Effector CD8-positive, alpha-beta T cell (primary cell): ENCODE measurements at regions not wholly inside any gene's neighbourhood (a gene's known extent, or its start where the extent isn't known, plus 50 kb on each side); places are given as distances from the start of the nearest gene placed in this dataset.

Experiments used
- DNase-seq: peaks from one replicate; lab custom pipeline; 2025; lab: John Stamatoyannopoulos, UW

DNA sequence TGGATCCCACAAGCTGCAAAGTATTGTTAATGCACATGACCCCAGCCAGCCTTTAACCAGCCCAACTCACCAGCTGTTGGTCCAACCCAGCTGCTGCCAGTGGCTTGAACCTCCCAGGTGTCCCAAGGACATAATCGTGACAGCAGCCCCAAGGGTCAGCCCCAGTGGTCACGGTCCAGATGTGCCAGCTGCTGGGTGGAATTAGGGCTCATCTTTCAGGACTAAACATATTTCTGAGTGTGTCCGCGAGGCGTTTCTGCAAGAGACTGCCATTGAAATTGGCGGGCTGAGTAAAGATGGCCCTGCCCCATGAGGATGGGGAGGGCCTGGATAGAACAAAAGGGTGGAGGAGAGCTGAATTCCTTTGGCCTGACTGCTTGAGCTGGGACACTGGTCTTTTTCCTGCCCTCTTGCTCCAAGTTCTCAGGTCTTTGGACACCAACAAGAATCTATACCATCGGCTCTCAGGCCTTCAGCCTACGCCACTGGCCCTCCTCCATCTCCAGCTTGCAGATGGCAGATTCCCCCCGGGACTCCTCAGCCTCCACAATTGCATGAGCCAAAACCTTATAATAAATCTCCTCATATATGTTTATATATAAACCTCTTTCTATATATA is 240.2 kb downstream of the MN1 start:
- no peak for DNase-seq

DNA sequence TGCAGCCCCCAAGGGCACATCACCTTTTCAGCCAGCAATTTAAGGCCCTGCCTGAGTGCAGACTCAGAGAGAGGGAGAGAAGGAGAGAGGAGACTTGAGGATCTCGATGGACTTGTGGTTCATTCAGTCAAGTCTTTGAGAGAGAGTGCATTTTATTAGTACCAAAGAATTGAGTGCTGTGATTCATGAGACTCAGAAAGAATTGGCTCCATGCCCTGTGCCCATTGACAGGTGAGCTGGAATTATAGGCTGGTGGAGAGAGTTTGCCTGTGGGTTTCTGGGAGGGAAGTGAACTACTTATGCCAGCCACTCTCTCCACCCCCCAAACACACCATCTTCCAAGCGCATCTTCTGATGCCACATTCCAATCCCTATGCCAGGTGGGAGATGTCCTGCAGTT is 236.8 kb downstream of the MN1 start:
- DNase-seq = no peak

DNA sequence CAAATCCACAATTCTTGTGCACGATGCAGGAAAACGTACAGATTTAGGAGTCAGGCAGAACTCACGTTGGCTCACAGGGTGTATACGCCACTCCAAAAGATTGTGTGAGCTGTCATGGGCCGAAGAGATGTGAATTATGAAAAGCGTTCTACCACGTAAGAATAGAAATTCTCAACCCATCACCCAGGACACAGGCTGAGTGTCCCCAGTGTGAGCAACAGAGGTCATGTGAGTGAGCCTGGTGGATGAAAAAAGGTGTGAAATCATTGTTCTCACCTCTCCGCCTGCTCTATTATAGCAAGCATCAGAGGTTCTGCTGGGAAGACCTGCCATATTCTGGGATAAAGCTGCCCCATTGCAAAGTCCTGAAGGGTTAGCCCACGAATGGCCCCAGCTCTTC is 235.0 kb downstream of the MN1 start:
- no peak for DNase-seq

DNA sequence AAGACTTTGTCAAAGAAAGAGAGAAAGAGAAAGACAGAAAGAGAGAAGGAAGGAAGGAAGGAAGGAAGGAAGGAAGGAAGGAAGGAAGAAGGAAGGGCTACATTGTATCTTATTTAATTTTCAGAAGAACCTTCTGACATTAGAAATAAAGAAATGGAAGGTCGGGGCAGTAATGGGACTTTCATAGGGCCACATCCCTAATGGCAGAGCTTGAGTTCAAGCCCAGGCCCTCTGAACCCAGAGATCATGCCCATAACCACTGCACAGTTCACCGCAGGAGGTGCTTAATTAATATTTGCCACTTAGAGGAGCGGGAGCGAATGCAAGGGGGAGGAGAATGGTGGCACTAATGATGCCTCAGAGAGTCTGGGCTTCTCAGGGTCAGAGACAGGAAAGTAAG is 233.3 kb downstream of the MN1 start:
- no peak for DNase-seq

DNA sequence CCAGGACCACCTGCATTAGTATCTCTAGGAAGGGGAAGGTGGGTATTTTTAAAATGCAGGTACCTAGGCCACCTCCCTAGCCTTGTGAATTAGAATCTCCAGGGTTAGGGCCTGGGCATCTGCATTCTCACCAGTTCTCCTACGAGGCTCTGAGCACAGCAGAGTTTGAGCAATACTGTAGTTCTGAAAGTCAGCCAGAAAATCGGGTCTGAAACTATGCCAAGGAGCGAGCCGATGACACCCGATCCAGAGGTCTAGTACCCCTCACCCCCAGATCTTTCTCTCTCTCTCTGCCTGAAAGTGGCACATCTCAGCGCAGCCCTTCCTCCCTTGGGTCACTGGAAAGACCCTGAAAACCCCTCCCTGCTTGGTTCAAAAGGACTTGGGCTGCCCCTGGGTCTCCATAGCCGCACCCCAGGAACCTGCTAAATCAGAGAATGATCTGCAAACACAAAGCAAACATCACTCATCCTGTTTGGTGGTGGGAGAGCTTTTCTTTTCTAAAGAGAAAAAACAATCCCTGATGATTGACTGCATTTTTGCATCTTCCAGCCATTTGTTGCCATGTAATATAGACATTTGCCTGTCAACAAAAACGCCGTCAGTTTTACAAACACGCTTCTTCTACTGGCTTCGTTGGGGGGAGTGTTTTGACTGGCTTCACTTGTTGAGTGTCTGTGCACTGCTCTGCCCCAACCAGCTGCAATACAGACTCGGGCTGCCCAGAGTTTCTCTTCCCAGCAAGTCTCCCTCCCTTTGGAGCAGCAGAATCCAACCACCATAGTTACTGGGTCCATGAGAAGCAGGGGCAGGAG is 229.9 kb downstream of the MN1 start:
- no peak for DNase-seq

DNA sequence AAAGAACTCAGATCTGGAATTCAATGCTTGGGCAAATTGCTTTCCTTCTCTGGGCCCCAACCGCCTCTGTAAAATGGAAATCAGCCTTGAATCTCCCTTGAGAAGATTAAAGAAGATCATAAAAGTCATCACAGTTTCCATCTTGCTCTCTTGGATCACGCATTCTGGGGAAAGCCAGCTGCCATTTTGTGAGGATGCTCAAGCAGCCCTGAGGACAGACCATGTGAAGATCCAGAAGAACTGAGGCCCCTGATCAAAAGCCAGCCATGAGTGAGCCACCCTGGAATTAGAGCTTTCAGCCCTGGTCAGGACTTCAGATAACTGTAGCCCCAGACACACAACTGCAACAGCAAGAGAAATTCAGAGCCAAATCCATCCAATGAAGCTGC is 229.3 kb downstream of the MN1 start:
- DNase-seq = no peak

DNA sequence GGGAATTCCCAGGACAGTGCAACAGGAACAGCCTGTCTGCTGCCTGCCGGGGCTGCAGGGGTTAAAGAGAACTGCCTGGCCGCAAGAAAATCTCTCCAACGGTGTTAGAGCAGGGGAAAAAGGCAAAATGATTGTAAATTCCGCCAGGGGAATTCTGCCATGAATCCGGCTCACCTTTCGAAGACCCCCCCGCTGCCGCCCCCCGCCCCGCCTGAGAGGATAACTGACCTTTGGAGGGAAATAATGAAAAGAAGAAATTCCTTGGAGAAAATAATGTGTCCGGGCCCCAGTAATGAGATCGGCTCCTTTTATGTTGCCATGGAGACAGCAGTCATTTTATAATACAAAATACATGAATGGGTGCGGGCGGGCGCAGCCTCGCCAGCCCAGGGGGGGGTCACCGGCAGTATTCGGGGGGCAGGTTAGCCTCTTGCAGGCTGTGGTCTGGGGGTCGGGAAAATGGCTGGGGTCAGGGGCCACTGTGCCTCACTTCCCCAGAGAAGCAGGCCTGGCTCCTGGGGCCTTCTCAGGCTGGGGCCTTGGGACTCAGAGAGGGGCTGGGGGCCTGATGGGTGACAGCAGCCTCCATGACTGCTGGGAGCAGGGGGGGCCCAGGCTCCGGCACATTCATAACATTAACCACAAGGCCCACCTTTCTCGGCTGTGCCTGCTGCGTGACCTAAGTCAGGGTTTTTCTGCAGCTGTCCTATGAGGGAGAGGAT is 228.1 kb downstream of the MN1 start:
- no peak for DNase-seq

DNA sequence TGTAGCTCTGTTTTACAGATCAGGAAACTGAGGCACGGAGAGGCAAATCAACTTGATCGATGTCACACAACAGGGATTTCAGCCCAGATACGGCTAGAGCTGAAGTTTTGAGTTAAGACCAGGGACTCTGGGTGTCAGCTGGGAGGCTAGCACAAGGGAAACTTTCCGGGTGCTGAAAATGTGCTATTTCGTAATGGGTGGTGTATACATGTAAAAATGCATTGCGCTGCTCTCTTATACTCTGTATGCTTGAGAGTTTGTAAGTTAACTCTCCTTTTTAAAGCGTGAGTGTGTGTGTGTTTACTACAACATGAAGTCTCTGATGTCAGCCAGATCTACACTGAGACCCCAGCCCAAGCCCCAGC is 227.6 kb downstream of the MN1 start:
- DNase-seq = no peak

DNA sequence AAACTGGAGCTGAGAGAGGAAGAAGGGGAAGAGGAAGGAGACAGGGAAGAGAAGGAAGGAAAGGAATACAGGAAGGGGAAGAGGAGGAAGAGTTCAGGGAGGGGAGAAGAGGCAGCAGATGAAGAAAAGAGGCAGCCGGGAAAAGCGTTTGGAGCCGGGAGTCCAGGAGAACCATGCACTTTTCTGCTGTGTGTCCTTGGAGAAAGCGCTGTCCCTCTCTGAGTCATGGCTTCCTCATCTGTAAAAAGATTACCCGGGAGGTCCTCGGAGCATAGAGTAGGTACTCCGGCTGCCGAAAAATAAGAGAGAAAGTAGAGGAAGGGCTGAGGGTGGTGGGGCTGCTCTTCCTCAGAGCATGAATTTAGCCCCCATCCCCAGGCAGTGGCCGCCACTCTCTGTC is 226.9 kb downstream of the MN1 start:
- DNase-seq = no peak

DNA sequence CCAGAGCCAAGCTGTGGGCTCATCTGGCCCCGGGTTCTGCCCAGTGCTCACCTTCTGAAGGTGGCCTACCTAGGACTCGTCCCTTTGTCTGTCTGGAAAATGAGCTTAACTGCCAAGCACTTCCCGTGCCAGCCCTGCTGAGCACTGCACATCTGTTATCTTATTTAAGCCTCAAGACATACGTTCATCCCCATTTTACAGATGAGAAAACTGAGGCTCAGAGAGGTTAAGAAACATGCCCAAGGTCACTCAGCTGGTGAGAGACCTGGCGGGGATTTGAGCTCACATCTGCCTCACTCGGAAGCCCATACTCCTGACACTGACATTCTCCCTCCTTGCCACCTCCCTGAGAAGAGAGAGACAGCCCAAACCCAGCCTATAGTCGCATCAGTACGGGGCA is 226.2 kb downstream of the MN1 start:
- no peak for DNase-seq

DNA sequence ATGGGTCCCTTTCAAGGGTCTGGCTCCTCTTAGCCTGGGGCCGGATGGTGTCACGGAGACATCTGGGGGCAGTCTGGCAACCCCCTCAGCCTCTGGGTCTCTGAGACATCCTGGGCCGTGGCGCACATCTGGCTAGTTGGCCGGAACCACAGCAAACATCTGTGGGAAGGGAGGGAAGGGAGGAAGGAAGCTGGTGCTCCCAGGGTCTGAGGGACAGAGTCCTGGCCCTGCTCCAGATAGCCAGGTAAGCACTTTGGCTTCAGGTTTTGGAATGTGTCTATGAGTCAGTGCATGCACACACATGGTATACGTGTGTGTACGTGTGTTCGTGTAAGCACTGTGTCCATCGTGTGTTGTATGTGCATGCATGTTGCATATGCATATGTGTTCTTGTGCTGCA is 225.1 kb downstream of the MN1 start:
- DNase-seq = no peak

DNA sequence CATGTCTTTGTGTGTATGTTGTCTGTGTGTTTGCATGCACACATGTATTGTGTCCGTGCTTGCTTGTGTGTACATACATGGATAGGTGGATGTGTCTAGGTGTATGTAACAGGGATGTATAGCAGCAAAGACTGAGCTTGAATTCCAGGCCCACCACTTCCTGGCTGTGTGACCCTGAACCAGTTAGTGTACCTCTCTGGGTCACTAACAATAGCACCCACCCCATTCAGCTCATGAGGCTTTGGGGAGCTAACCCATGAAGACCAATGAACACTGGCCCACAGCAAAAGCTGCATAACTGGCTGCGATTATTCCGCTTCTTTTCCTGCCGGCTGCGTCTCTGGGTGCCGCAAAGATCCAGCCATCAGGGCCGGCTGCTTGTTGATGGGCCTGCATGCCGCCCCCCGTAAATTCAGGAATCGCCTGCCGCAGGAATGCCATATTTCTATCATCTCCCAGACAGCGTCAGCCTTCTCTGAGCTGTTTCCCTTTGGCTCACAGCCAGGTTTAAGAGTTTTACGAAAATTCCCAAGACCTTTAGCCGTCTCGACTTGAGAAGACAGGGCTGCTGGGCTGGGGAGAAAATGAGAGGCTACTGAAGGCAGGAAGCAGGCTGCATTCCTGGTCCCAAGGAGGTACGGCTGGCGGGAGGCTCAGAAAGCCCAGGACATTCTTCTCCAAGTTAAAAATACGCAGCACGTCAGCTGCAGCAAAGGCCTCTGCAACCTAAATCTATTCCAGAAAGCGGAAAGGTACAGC is 224.6 kb downstream of the MN1 start:
- no peak for DNase-seq

DNA sequence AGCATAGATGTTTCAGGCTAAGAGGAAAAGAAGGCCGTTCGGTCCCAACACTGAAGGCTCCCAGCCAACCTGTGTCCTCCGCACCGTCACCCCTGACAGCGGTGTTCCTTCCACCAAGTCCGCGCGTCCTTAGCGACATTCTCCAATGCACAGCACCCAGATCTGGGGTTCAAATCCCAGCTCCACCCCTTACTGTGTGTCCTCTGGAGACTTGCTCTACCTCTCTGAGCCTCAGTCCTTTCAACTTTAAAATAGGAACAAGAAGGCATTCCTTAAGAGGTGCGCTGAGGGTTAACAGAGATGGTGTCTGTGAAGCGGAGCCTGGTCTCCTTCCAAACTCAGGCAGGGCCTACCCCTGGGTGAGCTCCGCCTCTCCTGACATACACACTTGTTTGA is 224.0 kb downstream of the MN1 start:
- DNase-seq = no peak

DNA sequence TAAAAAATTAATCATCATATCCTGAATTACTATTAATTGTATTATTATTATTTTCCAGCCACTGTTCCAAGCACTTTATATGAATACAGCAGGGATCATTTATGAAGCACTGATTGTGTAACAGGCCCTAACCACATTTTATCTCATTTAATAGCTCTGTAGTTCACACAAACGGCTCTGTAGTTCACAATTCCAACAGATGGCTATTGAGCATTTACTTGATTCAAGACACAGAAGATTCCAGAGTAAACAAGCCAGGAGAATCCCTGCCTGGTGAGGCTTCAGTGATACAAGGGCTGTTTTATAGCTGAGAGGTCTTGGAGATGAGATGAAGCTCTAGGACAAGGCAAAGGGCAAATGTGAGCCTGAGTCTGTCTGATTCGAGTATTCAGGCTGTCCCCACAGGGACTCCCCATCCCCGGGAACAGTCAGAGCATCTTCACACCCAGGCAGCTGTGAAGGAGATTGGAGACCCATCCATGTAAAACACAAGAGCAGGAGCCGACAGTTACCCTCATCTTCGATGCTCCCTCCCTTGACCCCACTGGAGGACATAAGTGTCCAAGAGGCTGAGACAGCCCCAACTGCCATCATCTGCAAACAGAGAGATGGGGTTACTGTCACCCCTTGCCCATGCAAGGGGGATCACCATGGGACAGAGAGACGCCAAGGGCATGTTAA is 222.5 kb downstream of the MN1 start:
- no peak for DNase-seq

DNA sequence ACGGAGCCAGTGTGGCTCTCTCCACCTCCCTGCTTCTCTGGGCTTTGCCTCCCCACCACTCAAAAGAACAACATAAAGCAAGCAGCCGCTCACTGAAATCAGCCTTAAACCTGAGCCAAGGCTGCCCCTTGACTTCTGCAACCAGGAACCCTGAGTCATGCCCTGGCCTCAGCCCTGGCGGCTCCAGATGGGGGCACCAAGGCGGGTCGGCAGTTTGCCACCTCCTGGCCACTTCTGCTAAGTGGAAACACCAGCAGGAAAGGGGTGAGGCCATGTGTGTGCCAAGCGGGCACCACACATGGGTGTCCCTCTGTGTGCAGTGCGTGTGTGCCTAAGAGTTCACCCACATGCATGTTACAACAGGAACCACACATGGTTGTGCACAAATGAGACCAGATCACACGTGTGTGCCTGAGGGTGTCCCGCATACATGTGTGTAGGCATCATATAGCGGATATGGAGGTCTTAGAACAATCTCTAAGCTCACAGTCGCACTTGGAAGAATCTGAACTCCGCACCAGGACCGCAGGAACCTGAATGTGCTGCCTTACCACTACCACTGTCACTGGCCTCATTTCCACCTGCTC is 221.2 kb downstream of the MN1 start:
- DNase-seq = no peak

DNA sequence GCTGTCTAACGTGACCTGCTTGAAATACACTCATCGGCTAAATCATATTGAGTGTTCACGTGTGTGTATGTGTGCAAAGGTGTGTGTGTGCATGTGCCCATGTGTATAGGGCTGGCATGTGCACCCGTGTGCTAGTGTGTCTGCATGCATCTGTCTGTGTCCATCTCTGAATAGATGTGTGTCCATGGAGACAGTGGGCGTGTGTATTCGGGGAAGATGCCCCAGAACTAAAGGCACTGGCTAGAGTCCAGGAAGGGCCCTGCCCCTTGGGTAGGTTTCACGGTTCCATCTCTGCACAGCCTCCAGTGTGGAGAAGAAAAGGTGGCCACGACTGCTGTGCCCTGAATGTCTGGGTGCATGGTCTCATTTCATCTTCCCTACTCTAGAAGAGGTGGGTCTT is 220.3 kb downstream of the MN1 start:
- DNase-seq = no peak

DNA sequence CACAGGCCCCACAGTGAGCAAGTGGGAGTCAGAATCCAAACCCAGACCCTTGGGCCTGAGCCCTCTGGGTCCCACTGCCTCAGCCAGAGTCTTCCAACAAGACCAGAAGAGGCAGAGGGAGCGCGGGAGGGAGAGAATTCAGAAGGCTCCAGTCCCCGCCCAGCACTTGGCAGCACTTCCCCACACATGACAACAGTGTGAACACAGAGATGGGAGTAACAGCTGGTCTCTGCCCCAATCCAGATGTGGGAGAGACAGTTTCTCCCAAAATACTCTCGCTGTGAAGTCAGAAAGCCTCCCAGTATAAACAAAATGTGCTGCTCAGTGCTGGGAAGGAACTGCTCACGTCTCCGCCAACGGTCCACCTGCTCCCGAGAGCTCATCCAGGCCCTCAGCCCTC is 219.9 kb downstream of the MN1 start:
- DNase-seq = no peak

DNA sequence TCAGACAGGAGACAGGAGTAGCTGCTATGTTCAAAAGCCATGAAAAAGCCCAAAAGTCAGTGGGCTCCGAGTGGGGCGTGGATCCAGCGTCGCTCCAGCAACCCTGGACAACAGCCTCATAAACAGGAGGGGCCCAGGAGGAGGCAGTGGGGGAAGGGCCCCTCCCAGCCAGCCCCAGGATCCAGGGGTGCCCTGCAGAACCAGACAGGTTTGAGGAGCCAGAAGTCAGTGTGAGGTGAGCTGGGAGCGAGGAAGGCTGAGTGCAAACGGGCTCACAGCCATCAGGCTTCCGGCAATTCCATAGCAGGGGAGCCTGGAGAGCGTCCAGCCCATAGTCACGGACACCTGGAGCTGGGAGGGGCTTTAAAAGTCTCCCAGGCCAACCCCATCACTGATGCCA is 217.7 kb downstream of the MN1 start:
- DNase-seq = no peak

DNA sequence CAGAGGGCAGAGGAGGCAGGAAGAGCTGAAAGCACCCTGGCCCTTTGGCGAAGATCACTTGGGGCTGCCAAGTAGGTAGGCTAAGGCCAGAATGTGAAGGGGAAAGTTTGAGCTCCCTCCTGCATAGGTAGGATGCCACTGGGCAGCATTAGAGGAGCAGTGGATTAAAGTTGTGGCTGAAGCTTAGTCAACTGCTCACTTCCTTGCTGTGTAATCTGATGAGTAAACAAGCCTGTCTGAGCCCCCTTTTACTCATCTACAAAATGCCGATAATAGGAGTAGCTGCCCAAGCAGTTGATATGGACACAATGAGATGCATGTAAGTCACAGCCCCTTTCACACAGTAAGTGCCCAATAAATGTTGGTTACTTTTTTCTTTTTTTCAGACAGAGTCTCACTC is 216.4 kb downstream of the MN1 start:
- no peak for DNase-seq

DNA sequence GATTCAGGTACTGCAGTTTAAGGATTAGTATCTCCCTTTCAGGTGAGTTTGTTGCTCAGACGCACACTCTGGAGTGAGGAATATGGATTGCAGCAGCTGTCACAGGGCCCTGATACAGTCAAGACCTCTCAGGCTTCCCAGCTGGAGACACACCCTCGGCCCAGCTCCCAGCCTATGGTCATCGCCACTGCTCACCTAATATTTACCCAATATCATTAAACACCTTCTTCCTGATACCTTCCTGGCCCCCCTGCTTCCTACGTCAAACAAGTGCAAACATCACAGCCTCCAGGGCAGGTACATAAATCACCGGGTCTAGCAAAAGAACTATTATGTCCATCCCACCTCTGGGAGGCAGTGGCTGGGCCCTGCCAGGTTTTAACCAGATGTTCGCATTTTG is 213.3 kb downstream of the MN1 start:
- no peak for DNase-seq

DNA sequence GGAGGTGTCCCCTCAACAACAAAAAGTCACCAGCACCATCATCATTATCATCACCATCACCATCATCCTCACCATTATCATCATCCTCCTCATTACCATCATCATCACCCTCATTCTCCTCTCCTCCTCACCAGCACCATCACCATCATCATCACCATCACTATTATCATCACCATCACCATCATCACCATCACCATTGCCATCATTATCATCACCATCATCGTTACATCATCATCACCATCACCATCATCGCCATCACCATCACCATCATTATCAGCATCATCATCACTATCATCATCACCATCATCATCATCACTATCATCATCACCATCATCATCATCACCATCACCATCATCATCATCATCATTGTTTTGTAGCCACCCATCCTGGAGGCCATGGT is 212.6 kb downstream of the MN1 start:
- no peak for DNase-seq

DNA sequence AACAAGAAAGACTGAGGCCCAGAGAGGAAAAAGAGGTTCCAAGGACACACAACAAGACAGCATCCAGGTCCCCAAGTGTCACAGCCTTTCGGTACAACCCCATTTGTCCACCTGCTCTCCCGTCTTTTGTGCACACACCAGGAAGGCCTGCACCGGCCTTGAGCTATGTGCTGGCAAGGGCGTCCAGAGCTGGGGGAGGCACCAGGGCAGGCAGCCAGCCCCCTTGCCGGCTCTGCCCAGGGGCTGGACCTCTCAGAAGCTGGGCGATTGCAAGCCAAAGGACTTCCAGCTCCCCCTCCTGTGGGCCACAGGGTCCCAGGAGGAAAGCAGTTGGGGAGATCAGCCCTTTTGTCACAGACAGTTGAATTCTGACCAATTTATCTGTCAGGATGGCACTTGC is 210.5 kb downstream of the MN1 start:
- no peak for DNase-seq
